ENCODE measurements at regions not wholly inside any gene's neighbourhood (a gene's known extent, or its start where the extent isn't known, plus 50 kb on each side); places are given as distances from the start of the nearest gene placed in this dataset.

- H3K9me1 ChIP-seq (ENCODE audit: control insufficient read depth, insufficient read depth, low read length) = no peaks in the 10 kb centered on the region
- H3K4me2 ChIP-seq (ENCODE audit: insufficient read depth, low read length) = no peak overlapping the region
- no TSS peak for BruUV-seq (replicated peaks)
- no peaks in the 10 kb centered on the region for H4K20me1 ChIP-seq (replicated peaks; ENCODE audit: control insufficient read depth, insufficient read depth, low read length)
- FAIRE-seq (no peak), ATAC-seq (no peak), DNase-seq (ENCODE audit: extremely low read depth in 1 of 4, low spot score in 3 of 4) (no peak)
- ChIA-PET POLR2A (no interaction called here), CTCF (ENCODE audit: low intra/inter-chr PET ratio) (no interaction called here)
- no peaks in the 10 kb centered on the region for H3K9me3 ChIP-seq (replicated peaks; ENCODE audit: control insufficient read depth, insufficient read depth, low read depth, low read length)
- no peaks in the 10 kb centered on the region for H3K4me1 ChIP-seq (replicated peaks in 1 of 2; ENCODE audit: control insufficient read depth in 2 of 2, insufficient read depth in 2 of 2, low read length in 2 of 2)
- in situ Hi-C loops (cut with MboI) (no loop called here), intact Hi-C loops (cut with micrococcal nuclease) (no loop called here)
- no peak overlapping the region for H3K27ac ChIP-seq (ENCODE audit: extremely low read depth, low read depth, low read length)
- WGBS (ENCODE audit: insufficient coverage, low coverage, missing lambda C conversion rate) = 0% methylated on average over 2 of the region's 2 CpGs
- H3K4me3 ChIP-seq = no peak overlapping the region
- H3K27me3 ChIP-seq (ENCODE audit: control insufficient read depth in 2 of 2, insufficient read depth in 2 of 2, low read length in 2 of 2) = no peaks in the 10 kb centered on the region
- TF ChIP-seq CSDE1 (IDR thresholded peaks at IDR 0.05) (no peak), SRSF7 (optimal IDR thresholded peaks at IDR 0.05; ENCODE audit: low read depth, low read length) (no peak), KLF6 (CRISPR knock-in tag; IDR thresholded peaks at IDR 0.05; ENCODE audit: borderline replicate concordance) (no peak), NFIX (CRISPR knock-in tag; IDR thresholded peaks at IDR 0.05; ENCODE audit: low read depth) (no peak), KLF13 (tag; IDR thresholded peaks at IDR 0.05; ENCODE audit: borderline replicate concordance, low read depth) (no peak)
- no peak overlapping the region for H2AFZ ChIP-seq (ENCODE audit: low read depth, low read length)
- no peaks in the 10 kb centered on the region for H3K36me3 ChIP-seq (ENCODE audit: control insufficient read depth, insufficient read depth, low read length)
- H3K9ac ChIP-seq (ENCODE audit: insufficient read depth in 1 of 2, low read depth in 2 of 2, low read length in 2 of 2) = no peak overlapping the region
- H3K79me2 ChIP-seq (ENCODE audit: control insufficient read depth, insufficient read depth, low read length) = no peaks in the 10 kb centered on the region
Measured at GRCh38 chr4:121562811-121563210, 134.0 kb downstream of the ANXA5 start.

- in situ Hi-C loops (cut with MboI) = no loop called here
- Histone ChIP-seq H3K4me3 (no peak overlapping the region), H2AFZ (ENCODE audit: low read depth, low read length) (no peak overlapping the region), H3K79me2 (ENCODE audit: control insufficient read depth, insufficient read depth, low read length) (no peaks in the 10 kb centered on the region), H3K27ac (ENCODE audit: extremely low read depth, low read depth, low read length) (no peak overlapping the region), H3K9me1 (ENCODE audit: control insufficient read depth, insufficient read depth, low read length) (no peaks in the 10 kb centered on the region), H3K9ac (ENCODE audit: insufficient read depth in 1 of 2, low read depth in 2 of 2, low read length in 2 of 2) (no peak overlapping the region), H3K4me2 (ENCODE audit: insufficient read depth, low read length) (no peak overlapping the region), H4K20me1 (replicated peaks; ENCODE audit: control insufficient read depth, insufficient read depth, low read length) (no peaks in the 10 kb centered on the region), H3K36me3 (ENCODE audit: control insufficient read depth, insufficient read depth, low read length) (no peaks in the 10 kb centered on the region), H3K9me3 (replicated peaks; ENCODE audit: control insufficient read depth, insufficient read depth, low read depth, low read length) (no peaks in the 10 kb centered on the region), H3K27me3 (ENCODE audit: control insufficient read depth in 2 of 2, insufficient read depth in 2 of 2, low read length in 2 of 2) (no peaks in the 10 kb centered on the region), H3K4me1 (replicated peaks in 1 of 2; ENCODE audit: control insufficient read depth in 2 of 2, insufficient read depth in 2 of 2, low read length in 2 of 2) (no peaks in the 10 kb centered on the region)
- BruUV-seq (replicated peaks) = no TSS peak
- intact Hi-C loops (cut with micrococcal nuclease) = no loop called here
- FAIRE-seq = no peak
- ChIA-PET POLR2A (no interaction called here), CTCF (ENCODE audit: low intra/inter-chr PET ratio) (no interaction called here)
- DNase-seq (ENCODE audit: extremely low read depth in 1 of 4, low spot score in 3 of 4) = no peak
- no peak for ATAC-seq
- WGBS (ENCODE audit: insufficient coverage, low coverage, missing lambda C conversion rate) = 0% methylated on average over 4 of the region's 4 CpGs
- TF ChIP-seq ATF6 (CRISPR knock-in tag; IDR thresholded peaks at IDR 0.05) (no peak), NR4A1 (CRISPR knock-in tag; IDR thresholded peaks at IDR 0.05) (no peak), NR4A1 (tag; IDR thresholded peaks at IDR 0.05) (no peak), ZKSCAN8 (CRISPR knock-in tag; IDR thresholded peaks at IDR 0.05) (no peak), ZNF175 (CRISPR knock-in tag; IDR thresholded peaks at IDR 0.05; ENCODE audit: low read depth) (no peak), CBX8 (IDR thresholded peaks at IDR 0.05; ENCODE audit: borderline replicate concordance, extremely low read depth, low read depth, low read length, poor library complexity, severe bottlenecking) (no peak), TOE1 (IDR thresholded peaks at IDR 0.05; ENCODE audit: borderline replicate concordance) (no peak), TOE1 (CRISPR knock-in tag; IDR thresholded peaks at IDR 0.05; ENCODE audit: borderline replicate concordance, low read depth) (no peak), ZNF324 (CRISPR knock-in tag; IDR thresholded peaks at IDR 0.05) (no peak), TRIM24 (IDR thresholded peaks at IDR 0.05) (no peak)
Measured at GRCh38 chr4:121555315-121556107, 141.3 kb downstream of the ANXA5 start.

All from K562 (cell line).